Ovary (tissue), 7 donors: ENCODE measurements at regions not wholly inside any gene's neighbourhood (a gene's known extent, or its start where the extent isn't known, plus 50 kb on each side); places are given as distances from the start of the nearest gene placed in this dataset.

Source experiments
- DNase-seq, 5 donors: peaks; one replicate each; pipeline ENCODE4 v3.0.0-alpha.2; 2019 to 2020
- H3K27ac ChIP-seq, 2 donors: fragments of 200-600 bp; one replicate each; pipeline versions ENCODE4 v1.5.1 to v1.8.0; 2019 to 2022
- H3K27me3 ChIP-seq: fragments of 200-600 bp; one replicate; pipeline ENCODE4 v1.8.0; 2022
- H3K36me3 ChIP-seq: fragments of 200-600 bp; sonication (generic); one replicate; pipeline ENCODE4 v1.5.1; 2019
- H3K4me1 ChIP-seq: one replicate; pipeline ENCODE4 v1.8.1; 2013; ENCODE audit warnings: mild to moderate bottlenecking, moderate library complexity; ENCODE audit not compliant: insufficient read depth
- H3K4me3 ChIP-seq: fragments of 200-600 bp; sonication (generic); one replicate; pipeline ENCODE4 v1.5.1; 2017
- H3K9me3 ChIP-seq, 2 donors: fragments of 200-600 bp in 1 of 2; sonication (generic) in 1 of 2; one replicate each; pipeline versions ENCODE4 v1.5.1 to v1.8.1; 2013 to 2019; ENCODE audit warnings: mild to moderate bottlenecking in 1 of 2, moderate library complexity in 1 of 2
- CTCF ChIP-seq, 3 donors: fragments of 450-650 bp in 2 of 3; fragments of 200-600 bp in 1 of 3; IDR thresholded peaks; one replicate each; pipeline versions ENCODE4 v1.5.1 to v1.8.0; 2016 to 2022; ENCODE audit warnings: antibody characterized with exemption in 3 of 3, mild to moderate bottlenecking in 1 of 3
- EP300 ChIP-seq: sonication (generic); formaldehyde crosslinking; IDR thresholded peaks from one replicate; pipeline ENCODE4 v1.6.1; 2017; ENCODE audit warnings: antibody characterized with exemption
- POLR2A ChIP-seq: fragments of 450-650 bp; IDR thresholded peaks from one replicate; pipeline ENCODE4 v1.6.1; 2017; ENCODE audit warnings: antibody characterized with exemption, mild to moderate bottlenecking, moderate library complexity
- WGBS, 3 donors: extraction: QIAGEN DNeasy Blood & Tissue Kit in 1 of 3; methylation state at CpG; one replicate each; pipeline versions ENCODE4 v1.1.5 to v1.1.7; 2013 to 2017; 5-methylcytosine and 5-hydroxymethylcytosine counted together
- intact Hi-C, 4 donors: fragments of 100-400 bp; cut with DNase I; formaldehyde crosslinking; loops; one replicate each; pipeline versions ENCODE4 v1.11.0 to v1.15.1; 2022 to 2023
- donor health status: DM: no; HTN: no; CAD: no; lungs with moderate emphysema.
- donor health status: DM: no; HTN: no; CAD: no.
- donor health status: Bipolar disorder and iron deficiency.
- donor health status: DM: no; HTN: no; CAD: no.
- donor health status: DM: yes; HTN: yes; CAD: no.

- TF ChIP-seq POLR2A (no peak), CTCF (IDR thresholded peaks at IDR 0.05) (no peak), EP300 (no peak)
- Histone ChIP-seq H3K4me3 (no peak overlapping the region), H3K4me1 (no peaks in the 10 kb centered on the region), H3K36me3 (no peaks in the 10 kb centered on the region), H3K27me3 (no peaks in the 10 kb centered on the region), H3K9me3 (no peaks in the 10 kb centered on the region), H3K27ac (no peak overlapping the region)
- 81 to 85% (median 83%) methylated on average over 4 of the region's 4 CpGs for WGBS, 3 donors
- DNase-seq = no peak
- intact Hi-C loops = no loop called here
These were observed 566.1 kb downstream of the ZNF608 start for GRCh38 chr5:124180299-124180874.

- Histone ChIP-seq H3K27ac (no peak overlapping the region), H3K27me3 (no peaks in the 10 kb centered on the region), H3K36me3 (no peaks in the 10 kb centered on the region), H3K4me1 (no peaks in the 10 kb centered on the region), H3K4me3 (no peak overlapping the region), H3K9me3 (no peaks in the 10 kb centered on the region)
- no peak for TF ChIP-seq POLR2A
- no peak for TF ChIP-seq CTCF (IDR thresholded peaks at IDR 0.05)
- no peak for TF ChIP-seq EP300
- 29 to 39% (median 34%) methylated on average over 1 of the region's 1 CpG for WGBS, 3 donors
- no peak for DNase-seq
- intact Hi-C loops = no loop called here
These were observed 566.6 kb downstream of the ZNF608 start for GRCh38 chr5:124179819-124180218.

- TF ChIP-seq EP300 (no peak), POLR2A (no peak), CTCF (IDR thresholded peaks at IDR 0.05) (no peak)
- H3K27me3 ChIP-seq = no peaks in the 10 kb centered on the region
- H3K27ac ChIP-seq = no peak overlapping the region
- DNase-seq = no peak
- H3K9me3 ChIP-seq = no peaks in the 10 kb centered on the region
- no peak overlapping the region for H3K4me3 ChIP-seq
- no peaks in the 10 kb centered on the region for H3K36me3 ChIP-seq
- H3K4me1 ChIP-seq = no peaks in the 10 kb centered on the region
- intact Hi-C loops = no loop called here
These were observed 568.4 kb downstream of the ZNF608 start for GRCh38 chr5:124178050-124178449.

GRCh38 chr5:124176692-124177091 is 569.7 kb downstream of the ZNF608 start:
- Histone ChIP-seq H3K27ac (no peak overlapping the region), H3K36me3 (no peaks in the 10 kb centered on the region), H3K9me3 (no peaks in the 10 kb centered on the region), H3K4me1 (no peaks in the 10 kb centered on the region), H3K4me3 (no peak overlapping the region), H3K27me3 (no peaks in the 10 kb centered on the region)
- no peak for TF ChIP-seq CTCF (IDR thresholded peaks at IDR 0.05)
- TF ChIP-seq POLR2A = no peak
- TF ChIP-seq EP300 = no peak
- DNase-seq = no peak
- intact Hi-C loops = no loop called here
